A549 (cell line): ENCODE measurements at regions not wholly inside any gene's neighbourhood (a gene's known extent, or its start where the extent isn't known, plus 50 kb on each side); places are given as distances from the start of the nearest gene placed in this dataset.

Experiments
- ATAC-seq, 2 experiments: fragments of 200-7000 bp in 1 of 2; fragments of >200 bp in 1 of 2; cut with Nextera tagmentation in 1 of 2; cut with Tn5 transposase in 1 of 2; 3 replicates each; pipeline versions ENCODE4 v1.8.0 to v1.9.1; 2018 to 2020; ENCODE audit warnings: mild to moderate bottlenecking in 1 of 2, moderate library complexity in 1 of 2
- CTCF ChIA-PET: fragments of 300-600 bp; sonication (Branson Sonifier 250); formaldehyde crosslinking; extraction: SDS; loops from one replicate; lab custom pipeline; 2021; ENCODE audit warnings: antibody characterized with exemption, inconsistent platforms; lab: Yijun Ruan, JAX
- POLR2A ChIA-PET: fragments of 350-600 bp; formaldehyde crosslinking; extraction: SDS; loops from one replicate; lab custom pipeline; 2021; ENCODE audit warnings: antibody characterized with exemption, inconsistent platforms; lab: Yijun Ruan, JAX
- DNase-seq, 2 experiments: peaks; one replicate each; pipeline versions ENCODE4 v3.0.0 to v3.0.0-alpha.2; 2011 to 2016; ENCODE audit warnings: low read depth in 1 of 2, low spot score in 1 of 2
- FAIRE-seq: peaks from 2 replicates; lab custom pipeline; 2011; peaks lifted over from hg19 to GRCh38; lab: Jason Lieb, UNC
- H3K27ac ChIP-seq, 2 experiments: fragments of >200 bp; sonication (Bioruptor Twin); formaldehyde crosslinking; 3 replicates each; pipeline ENCODE4 v1.5.1; 2016 to 2017
- H3K4me1 ChIP-seq: fragments of >200 bp; sonication (Bioruptor Twin); formaldehyde crosslinking; 3 replicates; pipeline ENCODE4 v1.6.1; 2016
- H3K4me2 ChIP-seq: fragments of >200 bp; sonication (Bioruptor Twin); formaldehyde crosslinking; 3 replicates; pipeline ENCODE4 v1.6.1; 2016
- H3K4me3 ChIP-seq: fragments of >200 bp; sonication (Bioruptor Twin); formaldehyde crosslinking; 3 replicates; pipeline ENCODE4 v1.5.1; 2016
- H3K9me3 ChIP-seq: fragments of >200 bp; sonication (Bioruptor Twin); formaldehyde crosslinking; 3 replicates; pipeline ENCODE4 v1.6.1; 2016
- BCL3 ChIP-seq: fragments of >200 bp; sonication (Bioruptor Twin); formaldehyde crosslinking; IDR thresholded peaks from 3 replicates; pipeline ENCODE4 v1.6.1; 2016
- CBX8 ChIP-seq: fragments of 200-600 bp; sonication (generic); IDR thresholded peaks from 2 replicates; pipeline ENCODE4 v1.6.1; 2016
- CEBPB ChIP-seq, 2 experiments: fragments of >200 bp in 1 of 2; sonication (Bioruptor Twin) in 1 of 2; formaldehyde crosslinking in 1 of 2; IDR thresholded peaks; 2 replicates each; pipeline ENCODE4 v1.6.1; 2012 to 2016
- CHD2 ChIP-seq: fragments of 150-350 bp; IDR thresholded peaks from 2 replicates; pipeline ENCODE4 v1.6.1; 2014; ENCODE audit warnings: low read length; ENCODE audit not compliant: partially characterized antibody
- CHD4 ChIP-seq: fragments of 200-600 bp; sonication (generic); IDR thresholded peaks from 2 replicates; pipeline ENCODE4 v1.6.1; 2016; ENCODE audit warnings: antibody characterized with exemption, mild to moderate bottlenecking, borderline replicate concordance
- E2F6 ChIP-seq: IDR thresholded peaks from 2 replicates; pipeline ENCODE4 v1.6.1; 2012; ENCODE audit warnings: low read depth, borderline replicate concordance
- EHF ChIP-seq: fragments of 250-450 bp; sonication (Bioruptor Pico); IDR thresholded peaks from 2 replicates; pipeline ENCODE4 v1.5.0; 2020; ENCODE audit warnings: mild to moderate bottlenecking
- EHMT2 ChIP-seq: fragments of 200-600 bp; sonication (generic); IDR thresholded peaks from 2 replicates; pipeline ENCODE4 v1.6.1; 2016; ENCODE audit warnings: antibody characterized with exemption, low read depth, mild to moderate bottlenecking, moderate library complexity
- ELK1 ChIP-seq: fragments of 150-350 bp; IDR thresholded peaks from 2 replicates; pipeline ENCODE4 v1.6.1; 2014; ENCODE audit warnings: low read depth, mild to moderate bottlenecking, low read length
- EP300 ChIP-seq, 2 experiments: fragments of >200 bp; sonication (Bioruptor Twin); formaldehyde crosslinking; IDR thresholded peaks; 2 replicates in 1 of 2; 3 replicates in 1 of 2; pipeline ENCODE4 v1.6.1; 2016 to 2017
- FOSL2 ChIP-seq, 2 experiments: fragments of 450-650 bp in 1 of 2; fragments of >200 bp in 1 of 2; sonication (Bioruptor Twin) in 1 of 2; formaldehyde crosslinking; IDR thresholded peaks; 2 replicates each; pipeline versions ENCODE4 v1.5.0 to v1.6.1; 2016 to 2020; ENCODE audit warnings: mild to moderate bottlenecking in 1 of 2, moderate library complexity in 1 of 2
- HES2 ChIP-seq: fragments of >200 bp; sonication (Bioruptor Twin); formaldehyde crosslinking; IDR thresholded peaks from 2 replicates; pipeline ENCODE4 v1.6.1; 2016
- HMGXB4 ChIP-seq: fragments of 250-450 bp; sonication (Bioruptor Pico); IDR thresholded peaks from 2 replicates; pipeline ENCODE4 v1.5.0; 2021; ENCODE audit warnings: mild to moderate bottlenecking, moderate library complexity, borderline replicate concordance
- HOXA7 ChIP-seq: fragments of 250-450 bp; sonication (Bioruptor Pico); IDR thresholded peaks from 2 replicates; pipeline ENCODE4 v1.5.0; 2020; ENCODE audit warnings: mild to moderate bottlenecking, moderate library complexity
- HOXB5 ChIP-seq: fragments of 250-450 bp; sonication (Bioruptor Pico); IDR thresholded peaks from 2 replicates; pipeline ENCODE4 v1.5.0; 2020; ENCODE audit warnings: mild to moderate bottlenecking, moderate library complexity
- JUN ChIP-seq, 2 experiments: fragments of >200 bp; sonication (Bioruptor Twin); formaldehyde crosslinking; IDR thresholded peaks; 2 replicates in 1 of 2; 3 replicates in 1 of 2; pipeline ENCODE4 v1.6.1; 2016 to 2017
- JUNB ChIP-seq: fragments of >200 bp; sonication (Bioruptor Twin); formaldehyde crosslinking; IDR thresholded peaks from 2 replicates; pipeline ENCODE4 v1.6.1; 2016
- NPAS2 ChIP-seq: fragments of 250-450 bp; sonication (Bioruptor Pico); IDR thresholded peaks from 2 replicates; pipeline ENCODE4 v1.8.0; 2022; ENCODE audit warnings: mild to moderate bottlenecking, moderate library complexity, borderline replicate concordance
- POLR2A ChIP-seq: IDR thresholded peaks from 2 replicates; pipeline ENCODE4 v1.6.1; 2012; ENCODE audit warnings: mild to moderate bottlenecking, low read length
- SMC3 ChIP-seq: fragments of >200 bp; sonication (Bioruptor Twin); formaldehyde crosslinking; IDR thresholded peaks from 3 replicates; pipeline ENCODE4 v1.6.1; 2018; ENCODE audit warnings: inconsistent platforms
- SREBF2 ChIP-seq: fragments of 450-650 bp; IDR thresholded peaks from 2 replicates; pipeline ENCODE4 v1.6.1; 2014; ENCODE audit warnings: mild to moderate bottlenecking, moderate library complexity
- USF2 ChIP-seq: fragments of 450-650 bp; IDR thresholded peaks from 2 replicates; pipeline ENCODE4 v1.6.1; 2014; ENCODE audit warnings: antibody characterized with exemption
- ZSCAN20 ChIP-seq: fragments of 250-450 bp; sonication (Bioruptor Pico); IDR thresholded peaks from 2 replicates; pipeline ENCODE4 v1.8.0; 2022; ENCODE audit warnings: mild to moderate bottlenecking, moderate library complexity
- WGBS: methylation state at CpG from one replicate; pipeline ENCODE4 v1.1.6; 2017; ENCODE audit errors: missing lambda C conversion rate; 5-methylcytosine and 5-hydroxymethylcytosine counted together
- TF ChIP-seq, protein P1 (sequence below): fragments of 250-450 bp; sonication (Bioruptor Pico); IDR thresholded peaks from 2 replicates; pipeline ENCODE4 v1.5.0; 2020; ENCODE audit warnings: low read depth, mild to moderate bottlenecking, moderate library complexity
- TF ChIP-seq, protein P2 (sequence below): fragments of >200 bp; sonication (Bioruptor Twin); formaldehyde crosslinking; IDR thresholded peaks from 3 replicates; pipeline ENCODE4 v1.5.1; 2016

DNA sequence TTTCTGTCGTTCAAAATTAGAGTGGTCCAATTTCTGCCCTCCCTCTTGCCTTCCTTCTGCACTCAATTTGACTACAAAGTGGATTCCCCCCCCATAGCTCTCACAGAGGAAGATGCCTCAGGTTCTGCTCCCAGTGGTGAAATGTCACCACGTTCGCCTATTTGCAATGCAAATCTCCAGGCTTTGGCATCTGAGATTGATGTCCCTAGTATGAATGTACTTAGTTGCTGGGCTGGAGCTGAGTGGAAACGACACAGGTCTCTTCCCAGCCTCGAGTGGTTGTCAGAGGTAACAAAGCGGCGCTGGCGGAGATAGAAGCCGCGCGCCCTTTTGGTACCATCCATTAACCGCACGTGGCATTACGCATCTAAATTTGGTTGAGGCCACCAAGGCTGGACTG is 860.1 kb downstream of the MCTP2 start:
- 55% methylated on average over 14 of the region's 14 CpGs for WGBS
- FAIRE-seq: no peak
- TF ChIP-seq CBX8 (no peak), POLR2A (no peak), USF2 (no peak), NPAS2 (CRISPR knock-in tag) (no peak), ZSCAN20 (no peak), CHD4 (no peak), EHF (CRISPR knock-in tag) (no peak), BCL3 (no peak), CHD2 (no peak)
- TF ChIP-seq, protein P1, sequence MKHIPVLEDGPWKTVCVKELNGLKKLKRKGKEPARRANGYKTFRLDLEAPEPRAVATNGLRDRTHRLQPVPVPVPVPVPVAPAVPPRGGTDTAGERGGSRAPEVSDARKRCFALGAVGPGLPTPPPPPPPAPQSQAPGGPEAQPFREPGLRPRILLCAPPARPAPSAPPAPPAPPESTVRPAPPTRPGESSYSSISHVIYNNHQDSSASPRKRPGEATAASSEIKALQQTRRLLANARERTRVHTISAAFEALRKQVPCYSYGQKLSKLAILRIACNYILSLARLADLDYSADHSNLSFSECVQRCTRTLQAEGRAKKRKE (CRISPR knock-in tag): no peak
- TF ChIP-seq, all 56 proteins: peak for 0
- Histone ChIP-seq H3K9me3 (no peaks in the 10 kb centered on the region; the same call in 2 of the 3 replicates), H3K4me2 (no peak overlapping the region), H3K27ac (no peak overlapping the region), H3K4me3 (no peak overlapping the region), H3K4me1 (no peaks in the 10 kb centered on the region)
- ATAC-seq: no peak
- ChIA-PET POLR2A (no interaction called here), CTCF (interaction anchor here (0.6 kb wide), 1 partner anchor 42 kb away, joined by 3 read pairs; no protein-coding TSS in a partner anchor)
- DNase-seq: no peak

DNA sequence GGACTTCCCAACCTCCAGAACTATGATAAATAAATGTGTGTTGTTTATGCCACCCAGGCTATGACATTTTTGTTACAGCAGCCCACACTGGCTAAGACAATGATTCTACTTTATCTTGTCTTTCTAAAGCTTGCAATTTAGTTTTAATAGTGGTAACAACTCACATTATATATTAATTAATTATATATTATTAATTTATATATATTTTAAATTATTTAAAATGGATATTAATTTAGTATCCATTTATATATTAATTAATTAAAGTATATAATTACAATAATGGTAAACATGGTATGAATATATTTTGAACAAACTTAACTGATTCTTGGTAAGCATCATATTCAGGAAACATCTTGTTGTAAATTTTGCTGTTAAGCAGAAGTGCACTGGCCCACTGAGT is 863.9 kb downstream of the MCTP2 start:
- DNase-seq (no peak), ATAC-seq (no peak), FAIRE-seq (no peak)
- H3K4me1 ChIP-seq: no peaks in the 10 kb centered on the region
- ChIA-PET CTCF (no interaction called here), POLR2A (no interaction called here)
- H3K9me3 ChIP-seq: no peaks in the 10 kb centered on the region; the same call in 2 of the 3 replicates
- H3K27ac ChIP-seq: no peak overlapping the region
- no peak for TF ChIP-seq CHD4
- TF ChIP-seq SREBF2: no peak
- no peak for TF ChIP-seq HOXB5 (CRISPR knock-in tag)
- TF ChIP-seq, protein P2, sequence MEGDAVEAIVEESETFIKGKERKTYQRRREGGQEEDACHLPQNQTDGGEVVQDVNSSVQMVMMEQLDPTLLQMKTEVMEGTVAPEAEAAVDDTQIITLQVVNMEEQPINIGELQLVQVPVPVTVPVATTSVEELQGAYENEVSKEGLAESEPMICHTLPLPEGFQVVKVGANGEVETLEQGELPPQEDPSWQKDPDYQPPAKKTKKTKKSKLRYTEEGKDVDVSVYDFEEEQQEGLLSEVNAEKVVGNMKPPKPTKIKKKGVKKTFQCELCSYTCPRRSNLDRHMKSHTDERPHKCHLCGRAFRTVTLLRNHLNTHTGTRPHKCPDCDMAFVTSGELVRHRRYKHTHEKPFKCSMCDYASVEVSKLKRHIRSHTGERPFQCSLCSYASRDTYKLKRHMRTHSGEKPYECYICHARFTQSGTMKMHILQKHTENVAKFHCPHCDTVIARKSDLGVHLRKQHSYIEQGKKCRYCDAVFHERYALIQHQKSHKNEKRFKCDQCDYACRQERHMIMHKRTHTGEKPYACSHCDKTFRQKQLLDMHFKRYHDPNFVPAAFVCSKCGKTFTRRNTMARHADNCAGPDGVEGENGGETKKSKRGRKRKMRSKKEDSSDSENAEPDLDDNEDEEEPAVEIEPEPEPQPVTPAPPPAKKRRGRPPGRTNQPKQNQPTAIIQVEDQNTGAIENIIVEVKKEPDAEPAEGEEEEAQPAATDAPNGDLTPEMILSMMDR: no peak
- TF ChIP-seq HMGXB4 (CRISPR knock-in tag): no peak
- no peak for TF ChIP-seq NPAS2 (CRISPR knock-in tag)
- TF ChIP-seq CEBPB (IDR thresholded peaks at IDR 0.05): no peak
- no peak for TF ChIP-seq HES2
- TF ChIP-seq CHD2: no peak
- no peak for TF ChIP-seq SMC3
- TF ChIP-seq JUN (IDR thresholded peaks at IDR 0.05): no peak
- TF ChIP-seq E2F6: no peak
- TF ChIP-seq FOSL2 (IDR thresholded peaks at IDR 0.05): no peak
- TF ChIP-seq FOSL2 (CRISPR knock-in tag; IDR thresholded peaks at IDR 0.05): no peak
- TF ChIP-seq, protein P1 (CRISPR knock-in tag): no peak
- TF ChIP-seq JUNB: no peak
- no peak for TF ChIP-seq EP300 (IDR thresholded peaks at IDR 0.05)
- TF ChIP-seq ELK1: no peak
- TF ChIP-seq POLR2A: no peak
- no peak for TF ChIP-seq HOXA7 (CRISPR knock-in tag)
- no peak for TF ChIP-seq EHMT2
- no peak overlapping the region for H3K4me2 ChIP-seq
- H3K4me3 ChIP-seq: no peak overlapping the region
